Keratinocyte (primary cell): ENCODE measurements at regions not wholly inside any gene's neighbourhood (a gene's known extent, or its start where the extent isn't known, plus 50 kb on each side); places are given as distances from the start of the nearest gene placed in this dataset.

Experiments
- DNase-seq: peaks from one replicate; pipeline ENCODE4 v3.0.0-alpha.2; 2011; ENCODE audit warnings: low read depth, missing footprints, low spot score
- FAIRE-seq: peaks from 2 replicates; lab custom pipeline; 2011; peaks lifted over from hg19 to GRCh38; lab: Jason Lieb, UNC
- H2AFZ ChIP-seq: 2 replicates; pipeline ENCODE4 v1.6.0; 2012; ENCODE audit warnings: low read length, control low read depth, inconsistent platforms; ENCODE audit not compliant: control insufficient read depth
- H3K27ac ChIP-seq: 2 replicates; pipeline ENCODE4 v1.5.1; 2011; ENCODE audit warnings: low read length; ENCODE audit not compliant: control insufficient read depth, insufficient read depth
- H3K27me3 ChIP-seq: 3 replicates; pipeline ENCODE4 v1.6.0; 2011; ENCODE audit warnings: low read length; ENCODE audit not compliant: control insufficient read depth, insufficient read depth; ENCODE audit errors: extremely low read depth
- H3K36me3 ChIP-seq, 2 experiments: 2 replicates in 1 of 2; 3 replicates in 1 of 2; pipeline ENCODE4 v1.5.1; 2011; ENCODE audit warnings: low read length in 2 of 2, mild to moderate bottlenecking in 1 of 2; ENCODE audit not compliant: control insufficient read depth in 2 of 2, insufficient read depth in 2 of 2; ENCODE audit errors: extremely low read depth in 1 of 2
- H3K4me1 ChIP-seq: 3 replicates; pipeline ENCODE4 v1.5.1; 2011; ENCODE audit warnings: low read length; ENCODE audit not compliant: control insufficient read depth, insufficient read depth; ENCODE audit errors: extremely low read depth
- H3K4me2 ChIP-seq: 3 replicates; pipeline ENCODE4 v1.6.0; 2011; ENCODE audit warnings: low read depth, low read length; ENCODE audit not compliant: control insufficient read depth, insufficient read depth; ENCODE audit errors: extremely low read depth
- H3K4me3 ChIP-seq, 3 experiments: fragments of 200-600 bp in 1 of 3; sonication (generic) in 1 of 3; 2 replicates in 2 of 3; 3 replicates in 1 of 3; pipeline ENCODE4 v1.5.1; 2011 to 2016; ENCODE audit warnings: low read length in 3 of 3, mild to moderate bottlenecking in 3 of 3, control low read depth in 2 of 3, inconsistent platforms in 1 of 3, low read depth in 1 of 3, mixed read lengths in 1 of 3, mixed run types in 1 of 3, moderate library complexity in 1 of 3; ENCODE audit not compliant: control insufficient read depth in 2 of 3, insufficient read depth in 2 of 3; ENCODE audit errors: extremely low read depth in 1 of 3
- H3K79me2 ChIP-seq: 2 replicates; pipeline ENCODE4 v1.6.0; 2012; ENCODE audit warnings: low read length; ENCODE audit not compliant: control insufficient read depth, insufficient read depth
- H3K9ac ChIP-seq: 3 replicates; pipeline ENCODE4 v1.6.0; 2011; ENCODE audit warnings: low read length; ENCODE audit not compliant: control insufficient read depth, insufficient read depth; ENCODE audit errors: extremely low read depth
- H3K9me1 ChIP-seq: 3 replicates; pipeline ENCODE4 v1.6.0; 2011; ENCODE audit warnings: low read length; ENCODE audit not compliant: control insufficient read depth, insufficient read depth; ENCODE audit errors: extremely low read depth
- H3K9me3 ChIP-seq: 2 replicates; pipeline ENCODE4 v1.5.1; 2012; ENCODE audit warnings: low read depth, low read length; ENCODE audit not compliant: control insufficient read depth
- H4K20me1 ChIP-seq: 3 replicates; pipeline ENCODE4 v1.6.0; 2011; ENCODE audit warnings: low read length; ENCODE audit not compliant: control insufficient read depth, insufficient read depth; ENCODE audit errors: extremely low read depth
- CTCF ChIP-seq, 3 experiments: IDR thresholded peaks in 1 of 3; conservative IDR thresholded peaks in 1 of 3; optimal IDR thresholded peaks in 1 of 3; 2 replicates in 2 of 3; 3 replicates in 1 of 3; pipeline versions ENCODE3 to v1.5.1; 2011; ENCODE audit warnings: low read length in 3 of 3, mild to moderate bottlenecking in 3 of 3, moderate library complexity in 2 of 3, control low read depth in 1 of 3, inconsistent platforms in 1 of 3; ENCODE audit not compliant: insufficient read depth in 2 of 3; ENCODE audit errors: extremely low read depth in 1 of 3
- EZH2 ChIP-seq: IDR thresholded peaks from one replicate; pipeline ENCODE4 v1.6.1; 2012; ENCODE audit warnings: inconsistent platforms, mild to moderate bottlenecking, low read length, moderate library complexity
- dilution Hi-C: fragments of 300-500 bp; cut with MboI; formaldehyde crosslinking; loops from one replicate; pipeline ENCODE4 v1.7.0; 2020; ENCODE audit warnings: low sequenced_read_pairs; ENCODE audit not compliant: extremely low pct_ligation_motif_present

GRCh38 chr1:217373761-217374701, 256.9 kb downstream of the GPATCH2 start:
- dilution Hi-C loops = no loop called here
- no peak overlapping the region for H2AFZ ChIP-seq
- DNase-seq = no peak
- H3K27me3 ChIP-seq = no peaks in the 10 kb centered on the region
- no peak overlapping the region for H3K9ac ChIP-seq
- FAIRE-seq = no peak
- no peak overlapping the region for H3K4me3 ChIP-seq
- TF ChIP-seq EZH2 (no peak), CTCF (optimal IDR thresholded peaks at IDR 0.05 in 1 of 3, IDR thresholded peaks at IDR 0.05 in 1 of 3, conservative IDR thresholded peaks at IDR 0.05 in 1 of 3; ENCODE audit: extremely low read depth in 1 of 3, insufficient read depth in 2 of 3, low read length in 3 of 3) (no peak)
- no peaks in the 10 kb centered on the region for H3K79me2 ChIP-seq
- no peaks in the 10 kb centered on the region for H3K9me3 ChIP-seq
- no peaks in the 10 kb centered on the region for H3K9me1 ChIP-seq
- H4K20me1 ChIP-seq = no peaks in the 10 kb centered on the region
- no peak overlapping the region for H3K27ac ChIP-seq
- no peaks in the 10 kb centered on the region for H3K36me3 ChIP-seq
- no peak overlapping the region for H3K4me2 ChIP-seq
- peaks cover 8% of the 10 kb centered on the region for H3K4me1 ChIP-seq

DNA sequence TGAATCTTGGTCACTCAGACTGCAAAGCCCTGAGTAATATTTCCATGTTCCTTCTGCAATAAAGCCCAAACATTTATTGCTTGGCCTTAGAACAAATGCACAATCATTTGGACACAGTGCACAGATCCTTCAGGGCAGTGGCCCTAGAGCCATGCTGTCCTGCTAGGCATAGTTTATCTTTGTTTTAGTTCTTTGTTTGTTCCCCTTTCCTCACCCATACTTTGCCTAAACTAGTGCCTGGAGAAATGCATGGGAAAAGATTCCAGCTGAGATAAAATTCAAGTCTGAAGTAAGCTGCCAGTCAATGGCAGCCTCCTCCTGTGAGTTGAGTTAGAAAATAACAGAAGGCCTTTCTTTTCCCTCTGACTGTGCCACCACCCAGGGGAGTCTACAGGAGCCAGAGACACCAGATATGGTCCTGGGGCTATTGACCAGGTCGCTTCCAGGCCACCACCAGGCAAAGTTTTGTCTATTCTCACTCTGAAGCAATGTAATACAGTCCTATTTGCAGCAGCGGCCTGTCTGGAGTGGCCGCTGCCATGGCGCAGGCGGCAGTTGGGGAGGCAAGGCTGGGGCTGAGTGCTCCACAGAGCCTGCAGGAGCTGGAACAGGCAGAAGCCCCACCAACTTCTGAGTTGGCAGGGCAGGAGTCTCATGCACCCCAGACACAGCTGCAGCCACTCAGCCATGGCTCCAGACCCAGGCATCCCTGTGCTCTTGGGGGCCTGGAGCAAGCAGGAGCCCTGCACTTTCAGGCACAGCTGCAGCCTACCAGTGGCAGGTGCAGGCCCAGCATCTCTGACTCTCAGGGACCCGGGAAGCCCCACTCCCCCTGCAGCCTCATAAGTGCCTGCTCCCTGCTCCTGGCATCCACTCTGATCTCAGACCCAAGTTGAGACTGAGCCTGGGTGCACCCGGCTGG, 258.6 kb downstream of the GPATCH2 start:
- Histone ChIP-seq H3K27me3 (no peaks in the 10 kb centered on the region), H3K9ac (no peak overlapping the region), H4K20me1 (no peaks in the 10 kb centered on the region), H3K4me1 (peaks cover 8% of the 10 kb centered on the region), H3K4me3 (no peak overlapping the region), H3K9me3 (no peaks in the 10 kb centered on the region), H3K79me2 (no peaks in the 10 kb centered on the region), H2AFZ (no peak overlapping the region), H3K36me3 (no peaks in the 10 kb centered on the region), H3K27ac (no peak overlapping the region), H3K4me2 (no peak overlapping the region), H3K9me1 (no peaks in the 10 kb centered on the region)
- TF ChIP-seq EZH2 (no peak), CTCF (optimal IDR thresholded peaks at IDR 0.05 in 1 of 3, IDR thresholded peaks at IDR 0.05 in 1 of 3, conservative IDR thresholded peaks at IDR 0.05 in 1 of 3; ENCODE audit: extremely low read depth in 1 of 3, insufficient read depth in 2 of 3, low read length in 3 of 3) (no peak)
- dilution Hi-C loops = no loop called here
- DNase-seq (no peak), FAIRE-seq (no peak)
